GM12892 (cell line): ENCODE measurements at regions not wholly inside any gene's neighbourhood (a gene's known extent, or its start where the extent isn't known, plus 50 kb on each side); places are given as distances from the start of the nearest gene placed in this dataset.

Experiments
- POLR2A ChIP-seq: IDR thresholded peaks from 2 replicates; pipeline ENCODE4 v1.6.1; 2011; ENCODE audit warnings: low read depth, low read length, control low read depth
- POLR2AphosphoS5 ChIP-seq: IDR thresholded peaks from 2 replicates; pipeline ENCODE4 v1.6.1; 2011; ENCODE audit warnings: low read depth, low read length, control low read depth
- TAF1 ChIP-seq: IDR thresholded peaks from 2 replicates; pipeline ENCODE4 v1.6.1; 2011; ENCODE audit warnings: low read depth, mild to moderate bottlenecking, control low read depth, low read length, borderline replicate concordance

DNA sequence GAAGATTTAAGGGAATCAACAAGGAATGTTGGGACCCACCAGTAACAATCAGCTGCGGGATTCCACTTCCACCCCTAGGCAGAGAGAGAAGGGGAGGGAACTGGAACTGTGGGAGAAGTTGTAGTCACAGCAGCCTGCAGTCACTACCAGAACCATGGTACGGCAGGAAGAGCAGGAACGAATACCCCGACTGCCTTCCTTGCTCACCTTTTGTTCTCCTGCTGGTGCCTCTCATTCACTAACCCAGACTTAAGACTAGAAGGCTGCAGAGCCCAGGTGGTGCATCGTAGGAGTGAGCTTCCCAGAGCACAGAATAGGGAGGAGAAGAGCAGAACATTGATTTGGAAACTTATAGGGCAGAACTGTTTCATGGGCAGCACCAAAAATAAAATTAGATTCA is 154.2 kb downstream of the DYRK2 start:
- TF ChIP-seq POLR2A = no peak
- no peak for TF ChIP-seq POLR2AphosphoS5
- TF ChIP-seq TAF1 = no peak
